Lower leg skin (tissue), 4 donors: ENCODE measurements at regions not wholly inside any gene's neighbourhood (a gene's known extent, or its start where the extent isn't known, plus 50 kb on each side); places are given as distances from the start of the nearest gene placed in this dataset.

ENCODE experiments used
- DNase-seq, 2 donors: peaks; one replicate each; pipeline ENCODE4 v3.0.0-alpha.2; 2019; ENCODE audit warnings: low spot score in 2 of 2
- H3K4me3 ChIP-seq: fragments of 200-600 bp; sonication (generic); 2 replicates; pipeline ENCODE4 v1.5.1; 2017; ENCODE audit warnings: mild to moderate bottlenecking, low read depth; ENCODE audit not compliant: poor library complexity, severe bottlenecking
- CTCF ChIP-seq, 3 donors: fragments of 450-650 bp; IDR thresholded peaks; one replicate each; pipeline ENCODE4 v1.5.1; 2016; ENCODE audit warnings: antibody characterized with exemption in 3 of 3, mild to moderate bottlenecking in 3 of 3, moderate library complexity in 2 of 3
- POLR2A ChIP-seq, 2 donors: fragments of 450-650 bp; IDR thresholded peaks; one replicate each; pipeline ENCODE4 v1.6.1; 2016 to 2017; ENCODE audit warnings: antibody characterized with exemption in 2 of 2, mild to moderate bottlenecking in 1 of 2, moderate library complexity in 1 of 2
- WGBS, 2 donors: methylation state at CpG; one replicate each; pipeline ENCODE4 v1.1.5; 2018; 5-methylcytosine and 5-hydroxymethylcytosine counted together
- intact Hi-C: fragments of 100-400 bp; cut with DNase I; formaldehyde crosslinking; loops from one replicate; pipeline ENCODE4 v1.15.0; 2023; ENCODE audit warnings: low total_unique reads

DNA sequence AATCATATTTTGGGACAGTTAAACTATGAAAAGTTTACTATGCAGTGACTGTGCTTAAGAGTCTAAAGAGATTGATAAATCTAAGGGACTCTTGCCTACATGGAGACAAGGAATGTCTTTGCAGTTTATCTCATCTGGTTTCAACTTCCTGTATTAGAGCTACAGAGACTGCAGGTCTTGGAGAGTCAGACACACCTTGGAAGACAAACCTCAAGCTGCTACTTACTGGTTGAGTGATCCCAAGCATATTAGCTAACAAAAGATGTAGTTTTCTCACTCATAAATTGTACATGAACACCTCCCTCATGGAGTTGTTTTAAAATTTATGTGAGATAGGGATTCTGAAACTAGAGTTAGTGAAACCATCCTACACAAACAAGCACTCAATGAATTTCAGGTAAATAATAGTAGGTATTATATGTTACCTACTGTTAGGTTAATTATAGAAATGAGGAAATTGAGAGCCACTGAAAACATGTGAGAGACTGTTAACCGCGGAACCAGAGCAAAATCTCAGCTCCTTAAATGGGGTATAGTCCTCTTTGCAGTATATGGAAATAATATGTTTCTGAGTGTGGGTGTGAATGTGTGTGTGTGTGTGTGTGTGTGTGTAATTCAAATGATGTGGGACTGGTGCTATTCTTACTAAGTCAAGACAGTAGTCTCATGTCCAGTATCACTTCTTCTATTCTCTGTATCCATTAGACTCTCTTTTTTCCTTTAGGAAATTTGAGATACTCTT lies 752.1 kb downstream of the DTWD2 start:
- intact Hi-C loops, result no loop called here
- WGBS, 2 donors, result 87 to 90% methylated on average over 2 of the region's 2 CpGs
- no peak overlapping the region for H3K4me3 ChIP-seq
- TF ChIP-seq CTCF (IDR thresholded peaks at IDR 0.05) (no peak), POLR2A (IDR thresholded peaks at IDR 0.05) (no peak)
- DNase-seq, result no peak

DNA sequence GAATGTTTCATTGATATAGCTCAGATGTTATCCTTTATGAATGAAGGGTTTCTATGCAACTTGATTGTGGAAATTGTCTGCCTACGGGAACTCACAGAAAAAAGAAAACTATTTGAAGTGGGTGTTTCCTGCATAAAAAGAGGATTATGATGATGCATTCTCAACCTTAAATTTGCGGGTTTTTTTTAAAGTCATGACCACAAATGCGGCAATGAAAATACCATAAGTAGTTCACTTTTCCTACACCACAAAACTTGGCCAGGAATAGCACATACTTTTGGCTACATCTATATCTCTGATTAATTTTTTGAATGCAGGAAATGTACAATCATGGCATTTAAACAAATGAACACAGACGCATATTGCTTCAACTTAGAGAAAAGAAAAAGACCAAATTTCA lies 754.7 kb downstream of the DTWD2 start:
- no peak for DNase-seq
- intact Hi-C loops, result no loop called here
- 56 to 65% methylated on average over 4 of the region's 4 CpGs for WGBS, 2 donors
- TF ChIP-seq POLR2A (IDR thresholded peaks at IDR 0.05), result no peak
- TF ChIP-seq CTCF (IDR thresholded peaks at IDR 0.05), result no peak
- H3K4me3 ChIP-seq, result no peak overlapping the region

GRCh38 chr5:118228489-118228888 lies 759.9 kb downstream of the DTWD2 start:
- intact Hi-C loops, result no loop called here
- WGBS, 2 donors, result 81 to 90% methylated on average over 2 of the region's 2 CpGs
- TF ChIP-seq POLR2A (IDR thresholded peaks at IDR 0.05) (no peak), CTCF (IDR thresholded peaks at IDR 0.05) (no peak)
- no peak overlapping the region for H3K4me3 ChIP-seq
- no peak for DNase-seq

GRCh38 chr5:118224546-118224945 lies 763.8 kb downstream of the DTWD2 start:
- WGBS, 2 donors, result 65 to 75% methylated on average over 3 of the region's 3 CpGs
- DNase-seq, result no peak
- TF ChIP-seq CTCF (IDR thresholded peaks at IDR 0.05), result no peak
- TF ChIP-seq POLR2A (IDR thresholded peaks at IDR 0.05), result no peak
- no peak overlapping the region for H3K4me3 ChIP-seq
- intact Hi-C loops, result no loop called here

- WGBS, 2 donors, result 48 to 66% methylated on average over 2 of the region's 2 CpGs
These were observed 767.7 kb downstream of the DTWD2 start for GRCh38 chr5:118220556-118221195.

More at GRCh38 chr5:118220556-118221195, 767.7 kb downstream of the DTWD2 start:
- no peak overlapping the region for H3K4me3 ChIP-seq
- intact Hi-C loops, result no loop called here
- no peak for TF ChIP-seq CTCF (IDR thresholded peaks at IDR 0.05)
- TF ChIP-seq POLR2A (IDR thresholded peaks at IDR 0.05), result no peak
- DNase-seq, result no peak
